A549 (cell line): ENCODE measurements at regions not wholly inside any gene's neighbourhood (a gene's known extent, or its start where the extent isn't known, plus 50 kb on each side); places are given as distances from the start of the nearest gene placed in this dataset.

ENCODE experiments used
- ATAC-seq, 2 experiments: fragments of 200-7000 bp in 1 of 2; fragments of >200 bp in 1 of 2; cut with Nextera tagmentation in 1 of 2; cut with Tn5 transposase in 1 of 2; 3 replicates each; pipeline versions ENCODE4 v1.8.0 to v1.9.1; 2018 to 2020; ENCODE audit warnings: mild to moderate bottlenecking in 1 of 2, moderate library complexity in 1 of 2
- CTCF ChIA-PET: fragments of 300-600 bp; sonication (Branson Sonifier 250); formaldehyde crosslinking; extraction: SDS; loops from one replicate; lab custom pipeline; 2021; ENCODE audit warnings: antibody characterized with exemption, inconsistent platforms; lab: Yijun Ruan, JAX
- POLR2A ChIA-PET: fragments of 350-600 bp; formaldehyde crosslinking; extraction: SDS; loops from one replicate; lab custom pipeline; 2021; ENCODE audit warnings: antibody characterized with exemption, inconsistent platforms; lab: Yijun Ruan, JAX
- DNase-seq, 2 experiments: peaks; one replicate each; pipeline versions ENCODE4 v3.0.0 to v3.0.0-alpha.2; 2011 to 2016; ENCODE audit warnings: low read depth in 1 of 2, low spot score in 1 of 2
- FAIRE-seq: peaks from 2 replicates; lab custom pipeline; 2011; peaks lifted over from hg19 to GRCh38; lab: Jason Lieb, UNC
- H3K27ac ChIP-seq, 2 experiments: fragments of >200 bp; sonication (Bioruptor Twin); formaldehyde crosslinking; 3 replicates each; pipeline ENCODE4 v1.5.1; 2016 to 2017
- H3K4me1 ChIP-seq: fragments of >200 bp; sonication (Bioruptor Twin); formaldehyde crosslinking; 3 replicates; pipeline ENCODE4 v1.6.1; 2016
- H3K4me2 ChIP-seq: fragments of >200 bp; sonication (Bioruptor Twin); formaldehyde crosslinking; 3 replicates; pipeline ENCODE4 v1.6.1; 2016
- H3K4me3 ChIP-seq: fragments of >200 bp; sonication (Bioruptor Twin); formaldehyde crosslinking; 3 replicates; pipeline ENCODE4 v1.5.1; 2016
- H3K9me3 ChIP-seq: fragments of >200 bp; sonication (Bioruptor Twin); formaldehyde crosslinking; 3 replicates; pipeline ENCODE4 v1.6.1; 2016
- ATOH8 ChIP-seq: fragments of 250-450 bp; sonication (Bioruptor Pico); IDR thresholded peaks from 2 replicates; pipeline ENCODE4 v1.5.0; 2020; ENCODE audit warnings: low read depth, mild to moderate bottlenecking, moderate library complexity
- BHLHE40 ChIP-seq: IDR thresholded peaks from 2 replicates; pipeline ENCODE4 v1.6.1; 2012; ENCODE audit warnings: low read depth, low read length, inconsistent platforms
- CEBPB ChIP-seq, 2 experiments: fragments of >200 bp in 1 of 2; sonication (Bioruptor Twin) in 1 of 2; formaldehyde crosslinking in 1 of 2; IDR thresholded peaks; 2 replicates each; pipeline ENCODE4 v1.6.1; 2012 to 2016
- CHD2 ChIP-seq: fragments of 150-350 bp; IDR thresholded peaks from 2 replicates; pipeline ENCODE4 v1.6.1; 2014; ENCODE audit warnings: low read length; ENCODE audit not compliant: partially characterized antibody
- CTCF ChIP-seq: fragments of >200 bp; sonication (Bioruptor Twin); formaldehyde crosslinking; IDR thresholded peaks from 3 replicates; pipeline ENCODE4 v1.5.1; 2016
- EHF ChIP-seq: fragments of 250-450 bp; sonication (Bioruptor Pico); IDR thresholded peaks from 2 replicates; pipeline ENCODE4 v1.5.0; 2020; ENCODE audit warnings: mild to moderate bottlenecking
- EP300 ChIP-seq, 2 experiments: fragments of >200 bp; sonication (Bioruptor Twin); formaldehyde crosslinking; IDR thresholded peaks; 2 replicates in 1 of 2; 3 replicates in 1 of 2; pipeline ENCODE4 v1.6.1; 2016 to 2017
- FOSL2 ChIP-seq, 2 experiments: fragments of 450-650 bp in 1 of 2; fragments of >200 bp in 1 of 2; sonication (Bioruptor Twin) in 1 of 2; formaldehyde crosslinking; IDR thresholded peaks; 2 replicates each; pipeline versions ENCODE4 v1.5.0 to v1.6.1; 2016 to 2020; ENCODE audit warnings: mild to moderate bottlenecking in 1 of 2, moderate library complexity in 1 of 2
- FOXS1 ChIP-seq: fragments of 250-450 bp; sonication (Bioruptor Pico); IDR thresholded peaks from 2 replicates; pipeline ENCODE4 v1.5.0; 2020; ENCODE audit warnings: mild to moderate bottlenecking, moderate library complexity
- HDAC2 ChIP-seq: fragments of 200-600 bp; sonication (generic); IDR thresholded peaks from 2 replicates; pipeline ENCODE4 v1.6.1; 2016
- HES2 ChIP-seq: fragments of >200 bp; sonication (Bioruptor Twin); formaldehyde crosslinking; IDR thresholded peaks from 2 replicates; pipeline ENCODE4 v1.6.1; 2016
- HOXA7 ChIP-seq: fragments of 250-450 bp; sonication (Bioruptor Pico); IDR thresholded peaks from 2 replicates; pipeline ENCODE4 v1.5.0; 2020; ENCODE audit warnings: mild to moderate bottlenecking, moderate library complexity
- JUNB ChIP-seq: fragments of >200 bp; sonication (Bioruptor Twin); formaldehyde crosslinking; IDR thresholded peaks from 2 replicates; pipeline ENCODE4 v1.6.1; 2016
- KDM1A ChIP-seq: fragments of 200-600 bp; sonication (generic); IDR thresholded peaks from 2 replicates; pipeline ENCODE4 v1.6.1; 2016; ENCODE audit warnings: low read depth, mild to moderate bottlenecking
- KDM5A ChIP-seq: fragments of 200-600 bp; sonication (generic); IDR thresholded peaks from 2 replicates; pipeline ENCODE4 v1.6.1; 2016; ENCODE audit warnings: antibody characterized with exemption, mild to moderate bottlenecking
- MAFK ChIP-seq: fragments of 450-650 bp; IDR thresholded peaks from 2 replicates; pipeline ENCODE4 v1.6.1; 2014; ENCODE audit not compliant: partially characterized antibody
- MAZ ChIP-seq: fragments of 150-350 bp; IDR thresholded peaks from 2 replicates; pipeline ENCODE4 v1.6.1; 2014; ENCODE audit warnings: antibody characterized with exemption, low read depth, low read length, borderline replicate concordance
- NFE2L2 ChIP-seq: fragments of 150-350 bp; conservative IDR thresholded peaks from 2 replicates; pipeline ENCODE4 v1.6.1; 2014; ENCODE audit warnings: low read length
- NR3C1 ChIP-seq: fragments of >200 bp; sonication (Bioruptor Twin); formaldehyde crosslinking; IDR thresholded peaks from 3 replicates; pipeline ENCODE4 v1.6.1; 2017
- RCOR1 ChIP-seq: fragments of 150-350 bp; IDR thresholded peaks from 2 replicates; pipeline ENCODE4 v1.6.1; 2014; ENCODE audit warnings: antibody characterized with exemption, low read length, low read depth
- SMC3 ChIP-seq: fragments of >200 bp; sonication (Bioruptor Twin); formaldehyde crosslinking; IDR thresholded peaks from 3 replicates; pipeline ENCODE4 v1.6.1; 2018; ENCODE audit warnings: inconsistent platforms
- SREBF2 ChIP-seq: fragments of 450-650 bp; IDR thresholded peaks from 2 replicates; pipeline ENCODE4 v1.6.1; 2014; ENCODE audit warnings: mild to moderate bottlenecking, moderate library complexity
- TFCP2L1 ChIP-seq: fragments of 250-450 bp; sonication (Bioruptor Pico); IDR thresholded peaks from 2 replicates; pipeline ENCODE4 v1.5.0; 2021; ENCODE audit warnings: mild to moderate bottlenecking
- TP53 ChIP-seq: fragments of 250-450 bp; sonication (Bioruptor Pico); IDR thresholded peaks from 2 replicates; pipeline ENCODE4 v1.5.0; 2021; ENCODE audit warnings: mild to moderate bottlenecking, moderate library complexity
- ZFP36 ChIP-seq: fragments of 450-650 bp; IDR thresholded peaks from 2 replicates; pipeline ENCODE4 v1.6.1; 2014; ENCODE audit warnings: borderline replicate concordance; ENCODE audit not compliant: partially characterized antibody
- ZNF302 ChIP-seq: fragments of 250-450 bp; sonication (Bioruptor Pico); IDR thresholded peaks from 2 replicates; pipeline ENCODE4 v1.9.0; 2021; ENCODE audit warnings: inconsistent platforms, mild to moderate bottlenecking, moderate library complexity
- WGBS: methylation state at CpG from one replicate; pipeline ENCODE4 v1.1.6; 2017; ENCODE audit errors: missing lambda C conversion rate; 5-methylcytosine and 5-hydroxymethylcytosine counted together

- Histone ChIP-seq H3K9me3 (no peaks in the 10 kb centered on the region), H3K4me1 (0 out of 3 replicates have a peak, but pooled peaks cover 3% of the 10 kb centered on the region), H3K27ac (no peak overlapping the region), H3K4me3 (no peak overlapping the region), H3K4me2 (no peak overlapping the region)
- ChIA-PET CTCF (no interaction called here), POLR2A (no interaction called here)
- FAIRE-seq (no peak), DNase-seq (no peak), ATAC-seq (no peak)
- TF ChIP-seq MAFK (no peak), CEBPB (IDR thresholded peaks at IDR 0.05) (no peak), ZFP36 (no peak), HOXA7 (CRISPR knock-in tag) (no peak), FOSL2 (IDR thresholded peaks at IDR 0.05) (no peak), FOSL2 (CRISPR knock-in tag; IDR thresholded peaks at IDR 0.05) (no peak), ATOH8 (CRISPR knock-in tag) (no peak), NR3C1 (no peak), SMC3 (no peak)
- WGBS = 45% methylated on average over 2 of the region's 2 CpGs
Observed at GRCh38 chr14:98963610-98964009, 308.4 kb downstream of the BCL11B start.

GRCh38 chr14:98964171-98964570, 307.8 kb downstream of the BCL11B start:
- POLR2A ChIA-PET = no interaction called here
- no peaks in the 10 kb centered on the region for H3K9me3 ChIP-seq
- WGBS = 25% methylated on average over 2 of the region's 7 CpGs
- no peak overlapping the region for H3K27ac ChIP-seq
- peak overlapping the region; percentile 27; the same call in 1 of the 3 replicates for H3K4me2 ChIP-seq
- no peak overlapping the region for H3K4me3 ChIP-seq
- DNase-seq (no peak), FAIRE-seq (no peak), ATAC-seq (peak; percentile 42 to 45; a peak in 2 of 6 replicates)
- CTCF ChIA-PET = no interaction called here
- 0 out of 3 replicates have a peak, but pooled peaks cover 3% of the 10 kb centered on the region for H3K4me1 ChIP-seq
- TF ChIP-seq BHLHE40 (no peak), EHF (CRISPR knock-in tag) (no peak), HOXA7 (CRISPR knock-in tag) (no peak), NFE2L2 (no peak), RCOR1 (no peak), HDAC2 (no peak), HES2 (no peak), SREBF2 (no peak), MAZ (no peak), FOXS1 (CRISPR knock-in tag) (no peak), CTCF (no peak), KDM5A (no peak), ZNF302 (no peak), KDM1A (no peak), TP53 (CRISPR knock-in tag) (no peak), TFCP2L1 (no peak)

GRCh38 chr14:98965076-98965475, 306.9 kb downstream of the BCL11B start:
- 40% methylated on average over 5 of the region's 5 CpGs for WGBS
- POLR2A ChIA-PET = no interaction called here
- Histone ChIP-seq H3K4me1 (0 out of 3 replicates have a peak, but pooled peaks cover 3% of the 10 kb centered on the region), H3K9me3 (no peaks in the 10 kb centered on the region), H3K4me2 (no peak overlapping the region), H3K4me3 (no peak overlapping the region)
- ATAC-seq (no peak), DNase-seq (no peak), FAIRE-seq (no peak)
- TF ChIP-seq FOXS1 (CRISPR knock-in tag) (no peak), HDAC2 (no peak), EP300 (IDR thresholded peaks at IDR 0.05) (no peak), ATOH8 (CRISPR knock-in tag) (no peak), NR3C1 (no peak), JUNB (no peak), BHLHE40 (no peak), CHD2 (no peak), MAZ (no peak)
- TF ChIP-seq, all 56 proteins: peak for 0
- no peak overlapping the region for H3K27ac ChIP-seq
- CTCF ChIA-PET = interaction anchor here (1.0 kb wide), 1 partner anchor 10 kb away, joined by 3 read pairs; no protein-coding TSS in a partner anchor
